ENCODE measurements at regions not wholly inside any gene's neighbourhood (a gene's known extent, or its start where the extent isn't known, plus 50 kb on each side); places are given as distances from the start of the nearest gene placed in this dataset.

GRCh38 chr3:30123224-30123623, 483.2 kb upstream of the TGFBR2 start:
- DNase-seq, result no peak

DNA sequence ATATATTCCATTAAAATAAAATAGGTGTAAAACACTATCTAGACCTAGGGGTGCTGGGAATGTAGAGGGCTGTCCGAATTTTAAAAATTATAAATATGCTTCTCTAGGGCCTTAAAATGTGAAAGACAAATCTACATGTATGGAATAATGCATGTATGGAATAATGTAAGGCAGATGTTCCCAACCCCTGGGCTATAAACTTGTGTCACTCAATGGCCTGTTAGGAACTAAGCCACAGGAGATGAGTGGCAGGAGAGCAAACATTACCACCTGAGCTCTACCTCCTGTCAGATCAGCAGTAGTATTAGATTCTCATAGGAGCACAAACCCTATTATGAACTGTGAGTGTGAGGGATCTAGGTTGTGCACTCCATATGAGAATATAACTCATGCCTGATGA, 482.6 kb upstream of the TGFBR2 start:
- DNase-seq, result no peak

- DNase-seq, result peak; percentile 57
Observed at GRCh38 chr3:30124435-30125370, 481.7 kb upstream of the TGFBR2 start.

DNA sequence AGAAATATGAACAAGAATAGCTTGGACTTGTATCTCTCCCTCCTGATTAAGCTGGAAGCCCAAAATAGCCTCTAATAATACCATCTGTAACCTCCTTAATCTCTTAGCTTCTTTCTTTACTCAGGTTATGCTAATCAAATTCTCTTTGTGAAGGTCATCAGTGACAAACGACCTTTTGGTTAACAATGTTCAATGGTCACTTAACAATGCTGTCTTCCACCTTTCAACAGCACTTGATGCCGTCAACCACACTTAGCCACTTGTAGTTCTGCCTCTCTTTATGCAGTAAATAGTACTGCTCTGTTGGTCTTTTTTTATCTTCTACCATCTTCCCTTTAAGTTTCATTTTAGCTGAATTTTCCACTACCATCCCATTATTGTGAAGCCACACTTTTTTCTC, 476.6 kb upstream of the TGFBR2 start:
- DNase-seq, result no peak

DNA sequence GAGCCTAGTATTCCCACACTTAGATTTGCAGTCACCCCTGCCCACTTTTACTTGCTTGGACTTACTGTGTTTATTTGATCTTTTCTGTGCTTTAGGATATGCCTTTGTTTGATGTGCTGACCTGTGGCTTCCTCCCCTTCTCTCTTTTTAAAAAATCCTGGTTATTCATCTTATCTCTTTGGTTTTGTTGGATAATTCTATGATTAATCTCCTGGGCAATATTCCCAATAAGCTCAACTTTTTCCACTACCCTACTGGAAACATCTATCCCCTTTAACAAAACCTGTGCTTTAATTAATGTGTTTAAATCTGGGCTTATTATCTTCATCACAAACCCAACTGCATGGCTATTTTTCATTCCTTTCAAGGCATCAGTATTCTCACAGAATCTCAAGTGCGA, 476.0 kb upstream of the TGFBR2 start:
- no peak for DNase-seq

- DNase-seq, result peak; percentile 26
Observed at GRCh38 chr3:30131191-30131590, 475.2 kb upstream of the TGFBR2 start.

DNA sequence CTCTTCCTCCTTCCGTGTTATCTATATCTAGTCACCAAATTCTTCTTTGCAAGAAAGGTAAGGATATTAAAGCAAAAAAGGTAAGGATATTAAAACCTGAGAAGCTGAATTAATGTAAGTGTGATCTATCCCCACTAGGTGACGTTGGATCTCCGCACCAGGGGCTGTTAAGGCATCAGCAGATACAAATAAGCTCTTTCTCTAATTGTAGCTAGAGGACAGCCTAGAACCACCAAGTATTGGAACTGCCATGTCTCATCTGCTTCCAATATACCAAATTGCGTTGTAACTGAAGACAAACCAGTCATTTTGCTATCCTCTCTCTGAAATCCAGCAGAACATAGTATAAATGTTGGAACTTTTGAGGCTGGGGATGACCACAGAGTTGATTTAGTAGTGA, 471.2 kb upstream of the TGFBR2 start:
- no peak for DNase-seq

DNA sequence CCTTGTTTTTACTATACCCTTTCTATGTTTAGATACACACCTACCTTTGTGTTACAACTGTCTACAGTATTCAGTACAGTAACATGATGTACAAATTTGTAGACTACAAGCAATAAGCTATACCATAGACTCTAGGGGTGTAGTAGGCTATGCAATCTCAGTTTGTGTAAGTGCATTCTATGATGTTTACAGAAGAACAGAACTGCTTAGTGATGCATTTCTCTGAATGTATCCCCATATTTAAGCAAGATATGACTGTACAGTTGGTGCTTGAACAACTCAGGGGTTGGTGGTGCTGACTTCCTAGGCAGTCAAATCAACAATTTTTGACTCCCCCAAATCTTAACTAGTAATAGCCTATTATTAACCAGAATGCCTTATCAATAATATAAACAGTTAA, 467.1 kb upstream of the TGFBR2 start:
- DNase-seq, result no peak

GRCh38 chr3:30140356-30141075, 465.9 kb upstream of the TGFBR2 start:
- no peak for DNase-seq

DNA sequence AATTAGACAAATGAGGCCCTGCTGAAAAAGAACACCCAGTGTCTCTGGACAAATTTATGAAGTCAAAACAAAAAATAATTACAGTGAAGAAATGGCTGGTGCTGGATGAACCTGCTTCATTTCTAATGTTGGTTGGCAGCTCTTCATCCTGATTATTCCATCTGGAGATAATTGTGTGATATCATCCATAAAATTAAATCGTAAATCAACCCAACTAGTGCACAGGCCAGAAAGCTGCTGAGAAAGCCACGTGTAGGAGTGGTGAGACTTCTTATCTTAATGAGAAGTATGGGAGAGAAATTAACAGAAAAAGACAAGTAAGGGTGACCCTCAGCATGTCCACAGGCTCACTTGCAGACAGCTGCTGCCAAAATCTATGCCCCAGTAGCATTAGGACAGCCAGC, 465.2 kb upstream of the TGFBR2 start:
- peak; percentile 21 for DNase-seq

GRCh38 chr3:30141927-30142326, 464.5 kb upstream of the TGFBR2 start:
- no peak for DNase-seq

GRCh38 chr3:30142946-30143345, 463.5 kb upstream of the TGFBR2 start:
- DNase-seq, result no peak

DNA sequence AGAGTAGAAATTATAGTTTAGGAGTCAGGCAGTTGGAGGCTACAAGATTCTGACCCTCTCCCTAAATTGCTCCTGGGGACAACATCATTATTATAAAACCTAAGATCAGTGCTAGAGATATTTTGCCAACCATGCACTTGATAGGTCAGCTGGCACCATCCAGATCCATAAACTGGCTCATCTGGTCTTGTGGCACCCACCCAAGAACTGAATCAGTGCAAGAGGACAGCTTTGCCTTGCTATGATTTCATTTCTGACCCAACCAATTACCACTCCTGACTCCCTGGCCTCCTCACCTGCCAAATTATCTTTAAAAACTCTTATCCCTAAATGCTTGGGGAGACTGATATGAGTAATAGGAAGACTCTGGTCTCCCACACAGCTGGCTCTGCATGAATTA, 461.1 kb upstream of the TGFBR2 start:
- DNase-seq, result no peak

DNA sequence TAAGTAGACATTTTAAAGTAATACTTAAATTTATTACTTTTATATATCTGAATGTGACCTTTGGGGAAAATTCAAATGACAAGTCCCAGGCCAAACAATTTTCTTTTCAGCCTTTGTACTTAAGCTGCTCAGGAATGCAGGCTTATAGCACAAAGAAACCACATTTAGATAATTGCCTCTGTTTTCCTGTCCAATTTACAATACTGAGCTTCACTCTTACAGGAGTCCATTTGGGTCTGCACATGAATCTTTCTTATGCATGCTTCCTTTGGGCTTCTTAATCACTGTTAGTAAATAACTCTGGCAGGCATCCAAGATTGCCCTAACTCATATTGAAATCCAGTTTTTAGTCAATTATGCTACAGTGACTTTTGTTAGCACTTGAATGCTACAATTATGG, 459.4 kb upstream of the TGFBR2 start:
- no peak for DNase-seq

GRCh38 chr3:30154853-30155252, 451.5 kb upstream of the TGFBR2 start:
- DNase-seq, result no peak

GRCh38 chr3:30155755-30156154, 450.6 kb upstream of the TGFBR2 start:
- DNase-seq, result no peak

- DNase-seq, result no peak
Observed at GRCh38 chr3:30156586-30157498, 449.6 kb upstream of the TGFBR2 start.

- DNase-seq, result no peak
Observed at GRCh38 chr3:30161375-30161774, 445.0 kb upstream of the TGFBR2 start.

DNA sequence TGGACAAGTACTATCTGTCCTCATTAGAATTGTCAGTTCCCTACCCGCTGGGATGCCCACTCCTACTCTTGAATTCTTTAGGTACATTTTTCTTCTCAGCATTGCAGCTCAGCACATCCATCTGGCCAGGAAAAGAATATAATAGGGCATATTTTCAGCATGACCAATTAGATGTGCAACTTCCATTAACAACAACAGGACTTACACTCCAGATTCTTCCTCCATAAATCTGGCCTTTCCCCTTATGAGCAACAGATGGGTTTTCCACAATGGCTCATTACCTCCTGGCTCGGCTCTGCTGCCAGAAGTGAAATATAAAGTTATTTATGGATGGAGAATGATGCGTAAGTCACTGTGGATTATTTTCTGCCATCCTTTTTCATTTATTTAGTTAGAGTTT, 443.8 kb upstream of the TGFBR2 start:
- DNase-seq, result no peak

DNA sequence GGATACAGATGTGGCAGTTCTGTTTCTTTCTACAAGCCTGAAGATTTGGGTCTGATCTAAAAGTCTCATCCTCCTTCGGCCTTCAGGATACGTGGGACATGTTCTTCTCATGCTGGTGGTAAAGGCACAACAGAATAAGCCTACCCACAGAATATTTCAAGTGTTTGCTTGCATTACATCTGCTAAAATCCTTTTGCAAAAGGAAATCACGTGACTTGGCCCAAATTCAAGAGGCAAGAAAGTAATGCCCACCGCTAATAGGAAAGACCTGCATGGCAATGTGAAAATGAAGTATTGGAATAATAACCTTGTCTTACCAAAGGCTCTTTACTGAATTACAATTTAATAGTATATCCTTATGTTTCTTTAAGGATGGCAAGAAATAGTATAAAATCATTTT, 439.9 kb upstream of the TGFBR2 start:
- DNase-seq, result no peak

DNA sequence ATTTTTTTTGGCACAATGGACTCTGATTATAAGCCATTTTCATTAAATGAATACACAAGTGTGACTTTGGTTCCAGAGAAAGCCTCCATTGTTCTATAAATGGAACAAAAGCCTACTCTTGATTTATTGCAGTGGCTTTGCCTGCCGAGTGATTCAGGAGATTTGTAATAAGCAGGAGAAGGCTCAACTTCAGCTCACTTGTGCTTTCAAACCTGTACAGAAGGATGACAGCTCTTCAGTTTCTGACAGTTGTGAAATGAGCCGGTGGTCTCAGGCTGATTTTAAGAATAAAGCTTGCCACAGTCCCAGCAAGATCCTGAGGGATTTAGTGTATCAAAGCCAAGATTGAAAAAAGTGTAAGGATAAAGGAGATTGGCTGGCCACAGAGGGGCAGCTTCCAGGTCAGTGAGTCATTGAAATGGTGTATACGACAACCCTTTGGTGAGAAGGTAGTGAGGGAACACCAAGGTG, 438.8 kb upstream of the TGFBR2 start:
- DNase-seq, result no peak

DNA sequence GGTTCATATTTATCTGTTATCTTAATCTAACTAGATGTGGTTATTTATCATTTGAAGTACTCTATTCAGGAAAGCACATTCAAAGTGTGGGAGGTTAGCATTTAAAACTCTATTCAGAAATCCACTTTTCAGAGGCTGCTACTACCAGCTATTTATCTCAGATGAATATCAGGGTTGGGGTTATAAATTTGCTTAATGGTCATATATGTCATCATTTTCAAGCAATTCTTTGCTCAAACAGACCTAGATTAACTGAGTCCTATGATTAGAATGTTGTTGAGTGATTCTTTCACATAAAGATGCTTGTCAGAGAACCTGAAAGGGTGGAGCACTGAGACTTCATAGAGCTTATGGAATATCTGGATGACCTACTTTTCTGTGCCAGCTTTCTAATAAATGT, 436.9 kb upstream of the TGFBR2 start:
- DNase-seq, result no peak

Data from NCI-H1105 treated with DMSO at 0.1 percent for 48 hours (cell line).